ENCODE measurements at regions not wholly inside any gene's neighbourhood (a gene's known extent, or its start where the extent isn't known, plus 50 kb on each side); places are given as distances from the start of the nearest gene placed in this dataset.
A peak's percentile ranks its signal among the peaks of the same experiment; 100 is the strongest.

DNA sequence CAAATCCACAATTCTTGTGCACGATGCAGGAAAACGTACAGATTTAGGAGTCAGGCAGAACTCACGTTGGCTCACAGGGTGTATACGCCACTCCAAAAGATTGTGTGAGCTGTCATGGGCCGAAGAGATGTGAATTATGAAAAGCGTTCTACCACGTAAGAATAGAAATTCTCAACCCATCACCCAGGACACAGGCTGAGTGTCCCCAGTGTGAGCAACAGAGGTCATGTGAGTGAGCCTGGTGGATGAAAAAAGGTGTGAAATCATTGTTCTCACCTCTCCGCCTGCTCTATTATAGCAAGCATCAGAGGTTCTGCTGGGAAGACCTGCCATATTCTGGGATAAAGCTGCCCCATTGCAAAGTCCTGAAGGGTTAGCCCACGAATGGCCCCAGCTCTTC lies 235.0 kb downstream of the MN1 start:
- DNase-seq (ENCODE audit: low read depth), result no peak
- H3K4me3 ChIP-seq (ENCODE audit: low read depth, low read length), result no peak overlapping the region
- no peak for TF ChIP-seq CTCF (IDR thresholded peaks at IDR 0.05; ENCODE audit: insufficient read depth, low read depth, low read length)

DNA sequence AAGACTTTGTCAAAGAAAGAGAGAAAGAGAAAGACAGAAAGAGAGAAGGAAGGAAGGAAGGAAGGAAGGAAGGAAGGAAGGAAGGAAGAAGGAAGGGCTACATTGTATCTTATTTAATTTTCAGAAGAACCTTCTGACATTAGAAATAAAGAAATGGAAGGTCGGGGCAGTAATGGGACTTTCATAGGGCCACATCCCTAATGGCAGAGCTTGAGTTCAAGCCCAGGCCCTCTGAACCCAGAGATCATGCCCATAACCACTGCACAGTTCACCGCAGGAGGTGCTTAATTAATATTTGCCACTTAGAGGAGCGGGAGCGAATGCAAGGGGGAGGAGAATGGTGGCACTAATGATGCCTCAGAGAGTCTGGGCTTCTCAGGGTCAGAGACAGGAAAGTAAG lies 233.3 kb downstream of the MN1 start:
- no peak for DNase-seq (ENCODE audit: low read depth)
- TF ChIP-seq CTCF (IDR thresholded peaks at IDR 0.05; ENCODE audit: insufficient read depth, low read depth, low read length), result no peak
- H3K4me3 ChIP-seq (ENCODE audit: low read depth, low read length), result no peak overlapping the region

DNA sequence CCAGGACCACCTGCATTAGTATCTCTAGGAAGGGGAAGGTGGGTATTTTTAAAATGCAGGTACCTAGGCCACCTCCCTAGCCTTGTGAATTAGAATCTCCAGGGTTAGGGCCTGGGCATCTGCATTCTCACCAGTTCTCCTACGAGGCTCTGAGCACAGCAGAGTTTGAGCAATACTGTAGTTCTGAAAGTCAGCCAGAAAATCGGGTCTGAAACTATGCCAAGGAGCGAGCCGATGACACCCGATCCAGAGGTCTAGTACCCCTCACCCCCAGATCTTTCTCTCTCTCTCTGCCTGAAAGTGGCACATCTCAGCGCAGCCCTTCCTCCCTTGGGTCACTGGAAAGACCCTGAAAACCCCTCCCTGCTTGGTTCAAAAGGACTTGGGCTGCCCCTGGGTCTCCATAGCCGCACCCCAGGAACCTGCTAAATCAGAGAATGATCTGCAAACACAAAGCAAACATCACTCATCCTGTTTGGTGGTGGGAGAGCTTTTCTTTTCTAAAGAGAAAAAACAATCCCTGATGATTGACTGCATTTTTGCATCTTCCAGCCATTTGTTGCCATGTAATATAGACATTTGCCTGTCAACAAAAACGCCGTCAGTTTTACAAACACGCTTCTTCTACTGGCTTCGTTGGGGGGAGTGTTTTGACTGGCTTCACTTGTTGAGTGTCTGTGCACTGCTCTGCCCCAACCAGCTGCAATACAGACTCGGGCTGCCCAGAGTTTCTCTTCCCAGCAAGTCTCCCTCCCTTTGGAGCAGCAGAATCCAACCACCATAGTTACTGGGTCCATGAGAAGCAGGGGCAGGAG lies 229.9 kb downstream of the MN1 start:
- no peak overlapping the region for H3K4me3 ChIP-seq (ENCODE audit: low read depth, low read length)
- no peak for DNase-seq (ENCODE audit: low read depth)
- no peak for TF ChIP-seq CTCF (IDR thresholded peaks at IDR 0.05; ENCODE audit: insufficient read depth, low read depth, low read length)

DNA sequence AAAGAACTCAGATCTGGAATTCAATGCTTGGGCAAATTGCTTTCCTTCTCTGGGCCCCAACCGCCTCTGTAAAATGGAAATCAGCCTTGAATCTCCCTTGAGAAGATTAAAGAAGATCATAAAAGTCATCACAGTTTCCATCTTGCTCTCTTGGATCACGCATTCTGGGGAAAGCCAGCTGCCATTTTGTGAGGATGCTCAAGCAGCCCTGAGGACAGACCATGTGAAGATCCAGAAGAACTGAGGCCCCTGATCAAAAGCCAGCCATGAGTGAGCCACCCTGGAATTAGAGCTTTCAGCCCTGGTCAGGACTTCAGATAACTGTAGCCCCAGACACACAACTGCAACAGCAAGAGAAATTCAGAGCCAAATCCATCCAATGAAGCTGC lies 229.3 kb downstream of the MN1 start:
- DNase-seq (ENCODE audit: low read depth), result no peak
- H3K4me3 ChIP-seq (ENCODE audit: low read depth, low read length), result no peak overlapping the region
- TF ChIP-seq CTCF (IDR thresholded peaks at IDR 0.05; ENCODE audit: insufficient read depth, low read depth, low read length), result no peak

DNA sequence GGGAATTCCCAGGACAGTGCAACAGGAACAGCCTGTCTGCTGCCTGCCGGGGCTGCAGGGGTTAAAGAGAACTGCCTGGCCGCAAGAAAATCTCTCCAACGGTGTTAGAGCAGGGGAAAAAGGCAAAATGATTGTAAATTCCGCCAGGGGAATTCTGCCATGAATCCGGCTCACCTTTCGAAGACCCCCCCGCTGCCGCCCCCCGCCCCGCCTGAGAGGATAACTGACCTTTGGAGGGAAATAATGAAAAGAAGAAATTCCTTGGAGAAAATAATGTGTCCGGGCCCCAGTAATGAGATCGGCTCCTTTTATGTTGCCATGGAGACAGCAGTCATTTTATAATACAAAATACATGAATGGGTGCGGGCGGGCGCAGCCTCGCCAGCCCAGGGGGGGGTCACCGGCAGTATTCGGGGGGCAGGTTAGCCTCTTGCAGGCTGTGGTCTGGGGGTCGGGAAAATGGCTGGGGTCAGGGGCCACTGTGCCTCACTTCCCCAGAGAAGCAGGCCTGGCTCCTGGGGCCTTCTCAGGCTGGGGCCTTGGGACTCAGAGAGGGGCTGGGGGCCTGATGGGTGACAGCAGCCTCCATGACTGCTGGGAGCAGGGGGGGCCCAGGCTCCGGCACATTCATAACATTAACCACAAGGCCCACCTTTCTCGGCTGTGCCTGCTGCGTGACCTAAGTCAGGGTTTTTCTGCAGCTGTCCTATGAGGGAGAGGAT lies 228.1 kb downstream of the MN1 start:
- no peak overlapping the region for H3K4me3 ChIP-seq (ENCODE audit: low read depth, low read length)
- no peak for TF ChIP-seq CTCF (IDR thresholded peaks at IDR 0.05; ENCODE audit: insufficient read depth, low read depth, low read length)
- no peak for DNase-seq (ENCODE audit: low read depth)

GRCh38 chr22:27574002-27574366 lies 227.6 kb downstream of the MN1 start:
- peak; percentile 21 for DNase-seq (ENCODE audit: low read depth)
- TF ChIP-seq CTCF (IDR thresholded peaks at IDR 0.05; ENCODE audit: insufficient read depth, low read depth, low read length), result no peak
- H3K4me3 ChIP-seq (ENCODE audit: low read depth, low read length), result no peak overlapping the region

Data from fibroblast of villous mesenchyme (primary cell).